ENCODE measurements at regions not wholly inside any gene's neighbourhood (a gene's known extent, or its start where the extent isn't known, plus 50 kb on each side); places are given as distances from the start of the nearest gene placed in this dataset.

DNA sequence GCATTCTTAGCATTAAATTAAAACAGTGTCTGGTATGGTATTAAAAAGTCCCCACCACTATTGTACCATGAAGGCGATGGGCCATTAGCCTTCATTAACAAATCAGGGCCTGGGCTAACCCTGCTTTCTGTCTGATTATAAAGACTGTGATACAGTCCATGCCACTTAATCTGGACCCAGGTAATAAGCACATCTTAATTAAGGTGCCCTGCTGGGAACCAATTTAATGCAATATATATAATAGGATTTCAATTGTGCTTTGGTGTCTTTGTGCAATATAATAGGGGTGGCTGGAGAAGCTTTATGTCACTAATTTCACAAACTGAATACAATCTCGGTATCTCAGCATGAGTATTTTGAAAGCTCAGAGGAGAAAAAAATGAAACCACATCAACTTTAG lies 64.4 kb upstream of the CDH8 start:
- TF ChIP-seq, protein P1, sequence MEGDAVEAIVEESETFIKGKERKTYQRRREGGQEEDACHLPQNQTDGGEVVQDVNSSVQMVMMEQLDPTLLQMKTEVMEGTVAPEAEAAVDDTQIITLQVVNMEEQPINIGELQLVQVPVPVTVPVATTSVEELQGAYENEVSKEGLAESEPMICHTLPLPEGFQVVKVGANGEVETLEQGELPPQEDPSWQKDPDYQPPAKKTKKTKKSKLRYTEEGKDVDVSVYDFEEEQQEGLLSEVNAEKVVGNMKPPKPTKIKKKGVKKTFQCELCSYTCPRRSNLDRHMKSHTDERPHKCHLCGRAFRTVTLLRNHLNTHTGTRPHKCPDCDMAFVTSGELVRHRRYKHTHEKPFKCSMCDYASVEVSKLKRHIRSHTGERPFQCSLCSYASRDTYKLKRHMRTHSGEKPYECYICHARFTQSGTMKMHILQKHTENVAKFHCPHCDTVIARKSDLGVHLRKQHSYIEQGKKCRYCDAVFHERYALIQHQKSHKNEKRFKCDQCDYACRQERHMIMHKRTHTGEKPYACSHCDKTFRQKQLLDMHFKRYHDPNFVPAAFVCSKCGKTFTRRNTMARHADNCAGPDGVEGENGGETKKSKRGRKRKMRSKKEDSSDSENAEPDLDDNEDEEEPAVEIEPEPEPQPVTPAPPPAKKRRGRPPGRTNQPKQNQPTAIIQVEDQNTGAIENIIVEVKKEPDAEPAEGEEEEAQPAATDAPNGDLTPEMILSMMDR (IDR thresholded peaks at IDR 0.05), result no peak

DNA sequence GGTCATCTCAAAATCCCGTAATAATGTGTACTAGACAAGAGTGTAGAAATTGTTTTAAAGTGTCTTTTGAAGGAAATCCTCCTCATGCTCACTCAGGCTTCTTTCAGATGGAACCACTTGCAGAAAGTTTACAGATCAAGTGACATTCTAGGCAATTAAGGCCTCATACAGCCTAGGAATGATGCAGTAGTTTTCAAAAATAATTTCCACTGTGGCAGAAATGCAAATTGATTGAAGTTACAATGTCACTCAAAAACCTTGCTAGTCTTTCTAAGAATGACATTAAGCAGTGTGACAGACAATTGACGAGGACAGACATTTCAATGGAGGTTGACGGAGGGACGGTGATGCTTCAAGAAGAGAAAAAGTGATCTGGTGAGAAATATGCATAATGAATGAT lies 53.5 kb upstream of the CDH8 start:
- TF ChIP-seq, protein P1 (IDR thresholded peaks at IDR 0.05), result no peak

DNA sequence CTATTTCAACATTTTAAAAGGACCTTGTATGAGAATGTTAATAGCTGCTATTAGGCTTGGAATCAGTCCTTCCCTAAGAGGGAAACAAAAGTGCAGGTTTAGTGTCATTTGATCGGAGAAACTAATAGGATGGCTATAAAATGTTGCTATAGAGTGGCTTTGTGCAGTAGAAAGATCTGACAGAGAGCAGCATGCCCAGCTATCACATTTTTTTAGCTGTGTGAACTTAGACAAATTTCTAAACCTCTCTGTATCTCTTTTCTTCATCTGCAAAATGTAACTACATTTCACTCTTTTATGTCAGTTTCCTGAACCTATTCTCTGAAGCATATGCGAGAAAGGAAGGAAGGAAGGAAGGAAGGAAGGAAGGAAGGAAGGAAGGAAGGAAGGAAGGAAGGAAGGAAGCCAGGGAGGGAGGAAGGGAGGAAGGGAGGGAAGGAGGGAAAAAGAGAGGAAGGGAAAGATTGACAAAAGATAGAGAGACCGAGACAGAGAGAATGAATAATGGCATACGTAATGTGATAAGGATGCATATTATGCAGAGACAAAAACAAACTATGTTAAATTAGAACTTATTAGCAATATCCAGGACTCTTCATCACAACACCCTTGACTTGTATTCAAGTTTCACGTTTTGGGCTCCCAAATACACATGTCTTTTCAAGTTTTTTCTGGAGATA lies 52.6 kb upstream of the CDH8 start:
- TF ChIP-seq, protein P1 (IDR thresholded peaks at IDR 0.05), result no peak
